ENCODE measurements at regions not wholly inside any gene's neighbourhood (a gene's known extent, or its start where the extent isn't known, plus 50 kb on each side); places are given as distances from the start of the nearest gene placed in this dataset.
"Not testable (repeated sequence)": the region's sequence is repeated elsewhere in the genome, so short reads cannot be mapped to it uniquely, and the experiment has no call there.

GRCh38 chr5:97489010-97489840 lies 306.2 kb upstream of the RIOK2 start:
- DNase-seq, result no peak

- no peak for DNase-seq
These were observed 311.4 kb upstream of the RIOK2 start for GRCh38 chr5:97494465-97494864.

GRCh38 chr5:97495301-97495700 lies 312.3 kb upstream of the RIOK2 start:
- no peak for DNase-seq

- DNase-seq, result no peak
These were observed 313.0 kb upstream of the RIOK2 start for GRCh38 chr5:97496037-97496436.

- DNase-seq, result no peak
These were observed 315.6 kb upstream of the RIOK2 start for GRCh38 chr5:97498657-97499056.

GRCh38 chr5:97499605-97500004 lies 316.6 kb upstream of the RIOK2 start:
- no peak for DNase-seq

- no peak for DNase-seq
These were observed 318.4 kb upstream of the RIOK2 start for GRCh38 chr5:97501286-97501964.

- DNase-seq, result no peak
These were observed 318.9 kb upstream of the RIOK2 start for GRCh38 chr5:97501965-97502305.

- DNase-seq, result no peak
These were observed 325.8 kb upstream of the RIOK2 start for GRCh38 chr5:97508864-97509263.

GRCh38 chr5:97519565-97519964 lies 336.5 kb upstream of the RIOK2 start:
- not testable (repeated sequence) for DNase-seq

- not testable (repeated sequence) for DNase-seq
These were observed 340.3 kb upstream of the RIOK2 start for GRCh38 chr5:97523336-97523735.

GRCh38 chr5:97525780-97526179 lies 342.7 kb upstream of the RIOK2 start:
- no peak for DNase-seq

- no peak for DNase-seq
These were observed 345.9 kb upstream of the RIOK2 start for GRCh38 chr5:97528941-97529340.

- no peak for DNase-seq
These were observed 346.4 kb upstream of the RIOK2 start for GRCh38 chr5:97529354-97529985.

GRCh38 chr5:97531549-97531948 lies 348.5 kb upstream of the RIOK2 start:
- DNase-seq, result no peak

- DNase-seq, result peak; percentile 27
These were observed 351.1 kb upstream of the RIOK2 start for GRCh38 chr5:97534166-97534565.

- DNase-seq, result no peak
These were observed 353.6 kb upstream of the RIOK2 start for GRCh38 chr5:97536683-97537082.

- no peak for DNase-seq
These were observed 355.9 kb upstream of the RIOK2 start for GRCh38 chr5:97538912-97539311.

- DNase-seq, result no peak
These were observed 358.8 kb upstream of the RIOK2 start for GRCh38 chr5:97541864-97542263.

- DNase-seq, result no peak
These were observed 359.4 kb upstream of the RIOK2 start for GRCh38 chr5:97542469-97542868.

- no peak for DNase-seq
These were observed 360.1 kb upstream of the RIOK2 start for GRCh38 chr5:97543166-97543565.

GRCh38 chr5:97544240-97544639 lies 361.2 kb upstream of the RIOK2 start:
- no peak for DNase-seq

- DNase-seq, result no peak
These were observed 361.6 kb upstream of the RIOK2 start for GRCh38 chr5:97544678-97545077.

- DNase-seq, result no peak
These were observed 362.4 kb upstream of the RIOK2 start for GRCh38 chr5:97545446-97545845.
